GM23248 (cell line): ENCODE measurements at regions not wholly inside any gene's neighbourhood (a gene's known extent, or its start where the extent isn't known, plus 50 kb on each side); places are given as distances from the start of the nearest gene placed in this dataset.

Experiments used
- DNase-seq: peaks from one replicate; pipeline ENCODE4 v3.0.0-alpha.2; 2015
- H2AFZ ChIP-seq: fragments of 200-600 bp; sonication (generic); 2 replicates; pipeline ENCODE4 v1.6.1; 2016; ENCODE audit warnings: antibody characterized with exemption
- H3F3A ChIP-seq: fragments of 200-600 bp; sonication (generic); 2 replicates; pipeline ENCODE4 v1.6.1; 2016; ENCODE audit warnings: mild to moderate bottlenecking, antibody characterized with exemption, mixed run types; ENCODE audit not compliant: insufficient read depth
- H3K27ac ChIP-seq: fragments of 200-600 bp; sonication (generic); 2 replicates; pipeline ENCODE4 v1.5.1; 2016; ENCODE audit warnings: mild to moderate bottlenecking
- H3K27me3 ChIP-seq: fragments of 200-600 bp; sonication (generic); replicated peaks from 2 replicates; pipeline ENCODE4 v1.6.1; 2016; ENCODE audit warnings: mild to moderate bottlenecking; ENCODE audit not compliant: insufficient read depth
- H3K36me3 ChIP-seq: fragments of 200-600 bp; sonication (generic); 2 replicates; pipeline ENCODE4 v1.6.1; 2016; ENCODE audit warnings: low read depth, mild to moderate bottlenecking
- H3K4me1 ChIP-seq: fragments of 200-600 bp; sonication (generic); 2 replicates; pipeline ENCODE4 v1.6.1; 2016; ENCODE audit warnings: mild to moderate bottlenecking; ENCODE audit not compliant: insufficient read depth
- H3K4me2 ChIP-seq: fragments of 200-600 bp; sonication (generic); one replicate; pipeline ENCODE4 v1.6.1; 2016; ENCODE audit warnings: mild to moderate bottlenecking; ENCODE audit not compliant: unreplicated experiment
- H3K4me3 ChIP-seq: fragments of 200-600 bp; sonication (generic); 2 replicates; pipeline ENCODE4 v1.5.1; 2016; ENCODE audit warnings: mild to moderate bottlenecking
- H3K79me2 ChIP-seq: fragments of 200-600 bp; sonication (generic); 2 replicates; pipeline ENCODE4 v1.6.1; 2016; ENCODE audit warnings: mild to moderate bottlenecking; ENCODE audit not compliant: insufficient read depth
- H3K9ac ChIP-seq: fragments of 200-600 bp; sonication (generic); 2 replicates; pipeline ENCODE4 v1.6.1; 2016; ENCODE audit warnings: mild to moderate bottlenecking
- H3K9me2 ChIP-seq: fragments of 200-600 bp; sonication (generic); 2 replicates; pipeline ENCODE4 v1.6.1; 2016; ENCODE audit warnings: mixed run types, mild to moderate bottlenecking, moderate library complexity; ENCODE audit not compliant: insufficient read depth
- H3K9me3 ChIP-seq: fragments of 200-600 bp; sonication (generic); one replicate; pipeline ENCODE4 v1.6.1; 2017; ENCODE audit warnings: low read depth
- H4K20me1 ChIP-seq: fragments of 200-600 bp; sonication (generic); 2 replicates; pipeline ENCODE4 v1.6.0; 2016; ENCODE audit not compliant: insufficient read depth
- EZH2 ChIP-seq: fragments of 200-600 bp; sonication (generic); IDR thresholded peaks from 2 replicates; pipeline ENCODE4 v1.6.1; 2018; ENCODE audit warnings: antibody characterized with exemption, mild to moderate bottlenecking; ENCODE audit not compliant: insufficient read depth, poor library complexity, severe bottlenecking
- EZH2phosphoT487 ChIP-seq: fragments of 200-600 bp; sonication (generic); IDR thresholded peaks from 2 replicates; pipeline ENCODE4 v1.6.1; 2018; ENCODE audit warnings: antibody characterized with exemption, moderate library complexity, mild to moderate bottlenecking, low read depth; ENCODE audit not compliant: insufficient read depth
- WGBS, 2 experiments: methylation state at CpG; one replicate each; pipeline ENCODE4 v1.1.6; 2015 to 2017; ENCODE audit warnings: low lambda C conversion rate in 2 of 2, low coverage in 1 of 2; ENCODE audit errors: missing lambda C conversion rate in 2 of 2; 5-methylcytosine and 5-hydroxymethylcytosine counted together
- in situ Hi-C: fragments of 300-500 bp; cut with MboI; formaldehyde crosslinking; loops from 2 replicates; pipeline ENCODE4 v1.15.0; 2020

- H3K79me2 ChIP-seq = no peaks in the 10 kb centered on the region
- H3K9me3 ChIP-seq = no peaks in the 10 kb centered on the region
- TF ChIP-seq EZH2 = no peak
- TF ChIP-seq EZH2phosphoT487 = no peak
- no peaks in the 10 kb centered on the region for H4K20me1 ChIP-seq
- H3K27me3 ChIP-seq = no peaks in the 10 kb centered on the region
- H3F3A ChIP-seq = no peaks in the 10 kb centered on the region
- no peak overlapping the region for H3K4me2 ChIP-seq
- no peak overlapping the region for H3K9ac ChIP-seq
- 16% methylated on average over 4 of the region's 4 CpGs for WGBS, 2 experiments
- H2AFZ ChIP-seq = no peak overlapping the region
- no peak overlapping the region for H3K4me3 ChIP-seq
- H3K9me2 ChIP-seq = no peaks in the 10 kb centered on the region
- in situ Hi-C loops = no loop called here
- DNase-seq = no peak
- H3K27ac ChIP-seq = no peak overlapping the region
- H3K36me3 ChIP-seq = no peaks in the 10 kb centered on the region
- no peaks in the 10 kb centered on the region for H3K4me1 ChIP-seq
These were observed 279.6 kb downstream of the PCDH20 start for GRCh38 chr13:61136093-61136492.

DNA sequence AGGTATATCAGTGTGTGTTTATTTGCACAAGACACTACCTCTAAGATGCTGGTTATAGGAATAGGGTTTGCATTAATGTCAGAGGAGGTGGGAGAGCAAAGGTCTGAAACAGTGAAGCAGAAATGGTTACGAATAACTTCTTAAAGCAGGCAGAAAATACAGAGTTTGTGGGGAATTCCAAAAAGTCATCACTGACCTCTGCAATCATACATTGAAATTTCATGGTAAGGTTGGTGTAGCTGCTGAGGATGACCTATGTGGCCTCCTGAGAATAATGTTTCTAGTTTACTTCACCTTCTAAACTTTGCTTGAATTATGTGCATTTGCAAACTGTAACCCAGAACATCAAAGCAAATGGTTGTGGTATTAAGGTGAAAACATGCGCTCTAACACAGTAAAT, 280.1 kb downstream of the PCDH20 start:
- Histone ChIP-seq H4K20me1 (no peaks in the 10 kb centered on the region), H3K27me3 (no peaks in the 10 kb centered on the region), H3K27ac (no peak overlapping the region), H3K9me2 (no peaks in the 10 kb centered on the region), H3K4me2 (no peak overlapping the region), H3F3A (no peaks in the 10 kb centered on the region), H3K4me3 (no peak overlapping the region), H3K79me2 (no peaks in the 10 kb centered on the region), H3K9ac (no peak overlapping the region), H3K9me3 (no peaks in the 10 kb centered on the region), H3K4me1 (no peaks in the 10 kb centered on the region), H3K36me3 (no peaks in the 10 kb centered on the region), H2AFZ (no peak overlapping the region)
- in situ Hi-C loops = no loop called here
- no peak for DNase-seq
- TF ChIP-seq EZH2 (no peak), EZH2phosphoT487 (no peak)
- 24 to 36% methylated on average over 2 of the region's 2 CpGs for WGBS, 2 experiments

- Histone ChIP-seq H3K27me3 (no peaks in the 10 kb centered on the region), H3K4me2 (no peak overlapping the region), H3K27ac (no peak overlapping the region), H4K20me1 (no peaks in the 10 kb centered on the region), H3K4me1 (no peaks in the 10 kb centered on the region), H3F3A (no peaks in the 10 kb centered on the region), H2AFZ (no peak overlapping the region), H3K9ac (no peak overlapping the region), H3K9me2 (no peaks in the 10 kb centered on the region), H3K79me2 (no peaks in the 10 kb centered on the region), H3K36me3 (no peaks in the 10 kb centered on the region), H3K4me3 (no peak overlapping the region), H3K9me3 (no peaks in the 10 kb centered on the region)
- in situ Hi-C loops = no loop called here
- WGBS, 2 experiments = 23 to 30% methylated on average over 2 of the region's 2 CpGs
- no peak for TF ChIP-seq EZH2
- TF ChIP-seq EZH2phosphoT487 = no peak
- no peak for DNase-seq
These were observed 286.6 kb downstream of the PCDH20 start for GRCh38 chr13:61128850-61129645.

DNA sequence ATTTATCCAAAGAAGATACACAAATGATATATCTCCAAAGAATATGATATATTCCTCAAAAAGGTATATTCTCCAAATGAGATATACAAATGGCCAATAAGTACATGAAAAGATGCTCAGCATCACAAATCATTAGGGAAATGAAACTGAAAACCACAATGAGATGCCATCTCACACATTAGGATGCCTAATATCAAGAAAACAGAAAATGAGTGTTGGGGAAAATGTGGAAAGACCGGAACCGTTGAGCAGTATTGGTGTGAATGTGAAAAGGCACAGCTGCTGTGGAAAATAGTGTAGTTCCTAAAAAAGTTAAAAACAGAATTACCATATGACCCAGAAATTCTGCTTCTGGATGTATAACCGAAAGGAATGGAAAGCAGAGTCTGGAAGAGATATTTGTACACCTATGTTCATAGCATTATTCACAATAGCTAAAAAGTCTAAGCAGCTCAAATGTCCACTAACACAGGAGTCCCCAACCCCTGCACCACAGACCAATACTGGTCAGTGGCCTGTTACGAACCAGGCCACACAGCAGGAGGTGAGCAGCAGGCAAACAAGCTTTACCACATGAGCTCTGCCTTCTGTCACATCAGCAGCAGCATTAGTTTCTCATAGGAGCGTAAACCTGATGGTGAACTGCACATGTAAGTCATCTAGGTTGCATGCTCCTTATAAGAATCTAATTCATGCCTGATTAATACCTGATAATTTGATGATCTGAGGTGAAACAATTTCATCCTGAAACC, 291.9 kb downstream of the PCDH20 start:
- in situ Hi-C loops = no loop called here

More for the DNA sequence above, 291.9 kb downstream of the PCDH20 start:
- Histone ChIP-seq H3F3A (no peaks in the 10 kb centered on the region), H3K79me2 (no peaks in the 10 kb centered on the region), H3K36me3 (no peaks in the 10 kb centered on the region), H3K4me3 (no peak overlapping the region), H3K9me2 (no peaks in the 10 kb centered on the region), H3K9me3 (no peaks in the 10 kb centered on the region), H3K27ac (no peak overlapping the region), H3K4me1 (no peaks in the 10 kb centered on the region), H3K27me3 (no peaks in the 10 kb centered on the region), H4K20me1 (no peaks in the 10 kb centered on the region), H3K4me2 (no peak overlapping the region), H2AFZ (no peak overlapping the region), H3K9ac (no peak overlapping the region)
- TF ChIP-seq EZH2phosphoT487 = no peak
- TF ChIP-seq EZH2 = no peak
- no peak for DNase-seq
- 33 to 39% methylated on average over 5 of the region's 5 CpGs for WGBS, 2 experiments
